ENCODE measurements at regions not wholly inside any gene's neighbourhood (a gene's known extent, or its start where the extent isn't known, plus 50 kb on each side); places are given as distances from the start of the nearest gene placed in this dataset.

- no peak overlapping the region for H4K8ac ChIP-seq (replicated peaks; ENCODE audit: insufficient read length, low read depth, low read length)
- no peak overlapping the region for H3K27ac Mint-ChIP-seq
Measured at GRCh38 chr10:2436933-2437332, 630.4 kb upstream of the PFKP start.

More at GRCh38 chr10:2436933-2437332, 630.4 kb upstream of the PFKP start:
- Histone ChIP-seq H2BK15ac (ENCODE audit: low read depth, low read length) (no peak overlapping the region), H3K79me1 (ENCODE audit: insufficient read depth, low read depth, low read length, poor library complexity, severe bottlenecking) (no peaks in the 10 kb centered on the region), H3K4ac (ENCODE audit: low read depth, low read length) (no peak overlapping the region), H3K18ac (ENCODE audit: insufficient read length, low read depth, low read length) (no peak overlapping the region), H3T11ph (ENCODE audit: low read length) (no peak overlapping the region), H3K27me3 (ENCODE audit: insufficient read depth, low read length) (no peaks in the 10 kb centered on the region), H2BK120ac (ENCODE audit: low read depth, low read length, poor library complexity, severe bottlenecking) (no peak overlapping the region), H2BK12ac (ENCODE audit: insufficient read length, low read depth, low read length) (no peak overlapping the region), H4K20me1 (ENCODE audit: control insufficient read depth, insufficient read depth, insufficient read length) (no peaks in the 10 kb centered on the region), H3K4me1 (ENCODE audit: insufficient read depth, low read length) (no peaks in the 10 kb centered on the region), H2BK5ac (ENCODE audit: insufficient read length, low read length) (no peak overlapping the region), H3K9me3 (ENCODE audit: control insufficient read depth, low read depth, low read length) (peaks cover 7% of the 10 kb centered on the region), H3K23me2 (ENCODE audit: insufficient read length, low read depth, low read length, poor library complexity, severe bottlenecking) (no peaks in the 10 kb centered on the region), H3K79me2 (ENCODE audit: insufficient read depth, low read length) (no peaks in the 10 kb centered on the region), H3K27ac (ENCODE audit: insufficient read length, low read depth, low read length) (no peak overlapping the region), H2AK5ac (ENCODE audit: insufficient read length, low read length) (no peak overlapping the region), H3K4me2 (ENCODE audit: insufficient read depth, insufficient read length, low read length) (no peak overlapping the region), H3K56ac (ENCODE audit: insufficient read length, low read depth, low read length) (no peak overlapping the region), H4K91ac (ENCODE audit: insufficient read length, low read depth, low read length) (no peak overlapping the region), H2BK20ac (ENCODE audit: low read depth, low read length, poor library complexity, severe bottlenecking) (no peak overlapping the region), H3K23ac (ENCODE audit: insufficient read length, low read depth, low read length) (no peak overlapping the region), H3K14ac (ENCODE audit: insufficient read depth, low read length) (no peak overlapping the region), H3K9ac (ENCODE audit: extremely low read depth, insufficient read length, low read length) (no peak overlapping the region), H4K5ac (ENCODE audit: insufficient read length, low read depth, low read length) (no peak overlapping the region), H2AFZ (ENCODE audit: low read length) (no peak overlapping the region)
- TF ChIP-seq CTCF (conservative IDR thresholded peaks at IDR 0.05): no peak
- peaks cover 13 to 15% of the 10 kb centered on the region in 2 experiments for H3K9me3 Mint-ChIP-seq
- H3K36me3 Mint-ChIP-seq (ENCODE audit: insufficient read depth in 1 of 3, low read depth in 3 of 3): peaks cover 6 to 12% (median 8%) of the 10 kb centered on the region in 3 experiments; a peak in 4 of 7 replicates
- peaks cover 2% of the 10 kb centered on the region; the same call in 1 of the 2 replicates for H3K27me3 Mint-ChIP-seq (ENCODE audit: low read depth)
- H3K4me1 Mint-ChIP-seq: no peaks in the 10 kb centered on the region
- no peak overlapping the region for H3K4me3 Mint-ChIP-seq
- no peak for DNase-seq
- WGBS (ENCODE audit: extremely low coverage, insufficient read length, low lambda C conversion rate): no CpG with 5 or more reads among the region's 11 CpGs
